ENCODE measurements at regions not wholly inside any gene's neighbourhood (a gene's known extent, or its start where the extent isn't known, plus 50 kb on each side); places are given as distances from the start of the nearest gene placed in this dataset.

DNA sequence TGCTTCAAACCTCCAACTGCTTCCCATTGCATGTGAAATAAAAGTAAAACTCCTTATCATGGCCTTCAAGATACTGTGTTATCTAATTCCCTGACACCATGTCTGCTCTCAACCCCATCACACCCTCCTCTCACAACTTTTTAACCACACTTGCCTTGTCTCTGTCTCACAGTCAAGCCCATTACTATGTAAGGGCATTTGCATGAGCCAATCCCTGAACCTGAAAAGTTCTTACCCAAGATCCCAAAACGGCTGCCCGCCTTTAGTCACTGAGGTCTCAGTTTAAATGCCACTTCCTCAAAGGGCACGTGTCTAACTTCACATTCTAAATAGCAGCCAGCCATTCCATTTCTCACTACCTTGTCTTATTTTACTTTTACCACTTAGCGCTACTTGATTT, 83.1 kb downstream of the SST start:
- no peaks in the 10 kb centered on the region for H3K36me3 ChIP-seq (ENCODE audit: control insufficient read depth, insufficient read depth, low read length)
- Mint-ChIP-seq H3K9me3 (ENCODE audit: unreplicated experiment) (no peaks in the 10 kb centered on the region), H3K27me3 (ENCODE audit: insufficient read depth, unreplicated experiment) (peaks cover 3% of the 10 kb centered on the region), H3K4me3 (ENCODE audit: unreplicated experiment) (no peak overlapping the region), H3K4me1 (ENCODE audit: low read depth, unreplicated experiment) (no peaks in the 10 kb centered on the region), H3K36me3 (ENCODE audit: insufficient read depth, unreplicated experiment) (peaks cover 4% of the 10 kb centered on the region), H3K27ac (ENCODE audit: unreplicated experiment) (no peak overlapping the region)
- CTCF ChIA-PET, result no interaction called here
- H3K9me3 ChIP-seq, result no peaks in the 10 kb centered on the region
- no peaks in the 10 kb centered on the region for H3K4me1 ChIP-seq
- no peak overlapping the region for H3K4me3 ChIP-seq (ENCODE audit: low read depth, low read length)
- DNase-seq, result no peak
- POLR2A ChIA-PET, result no interaction called here
- H3K27me3 ChIP-seq (replicated peaks; ENCODE audit: control insufficient read depth, insufficient read depth, low read length), result no peaks in the 10 kb centered on the region
- TF ChIP-seq, protein P1, sequence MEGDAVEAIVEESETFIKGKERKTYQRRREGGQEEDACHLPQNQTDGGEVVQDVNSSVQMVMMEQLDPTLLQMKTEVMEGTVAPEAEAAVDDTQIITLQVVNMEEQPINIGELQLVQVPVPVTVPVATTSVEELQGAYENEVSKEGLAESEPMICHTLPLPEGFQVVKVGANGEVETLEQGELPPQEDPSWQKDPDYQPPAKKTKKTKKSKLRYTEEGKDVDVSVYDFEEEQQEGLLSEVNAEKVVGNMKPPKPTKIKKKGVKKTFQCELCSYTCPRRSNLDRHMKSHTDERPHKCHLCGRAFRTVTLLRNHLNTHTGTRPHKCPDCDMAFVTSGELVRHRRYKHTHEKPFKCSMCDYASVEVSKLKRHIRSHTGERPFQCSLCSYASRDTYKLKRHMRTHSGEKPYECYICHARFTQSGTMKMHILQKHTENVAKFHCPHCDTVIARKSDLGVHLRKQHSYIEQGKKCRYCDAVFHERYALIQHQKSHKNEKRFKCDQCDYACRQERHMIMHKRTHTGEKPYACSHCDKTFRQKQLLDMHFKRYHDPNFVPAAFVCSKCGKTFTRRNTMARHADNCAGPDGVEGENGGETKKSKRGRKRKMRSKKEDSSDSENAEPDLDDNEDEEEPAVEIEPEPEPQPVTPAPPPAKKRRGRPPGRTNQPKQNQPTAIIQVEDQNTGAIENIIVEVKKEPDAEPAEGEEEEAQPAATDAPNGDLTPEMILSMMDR (IDR thresholded peaks at IDR 0.05; ENCODE audit: insufficient read depth in 1 of 2, low read depth in 1 of 2, low read length in 1 of 2, severe bottlenecking in 1 of 2, unreplicated experiment in 1 of 2), result no peak
- no TSS peak for BruUV-seq (replicated peaks)
- intact Hi-C loops (cut with micrococcal nuclease; ENCODE audit: unreplicated experiment), result no loop called here

DNA sequence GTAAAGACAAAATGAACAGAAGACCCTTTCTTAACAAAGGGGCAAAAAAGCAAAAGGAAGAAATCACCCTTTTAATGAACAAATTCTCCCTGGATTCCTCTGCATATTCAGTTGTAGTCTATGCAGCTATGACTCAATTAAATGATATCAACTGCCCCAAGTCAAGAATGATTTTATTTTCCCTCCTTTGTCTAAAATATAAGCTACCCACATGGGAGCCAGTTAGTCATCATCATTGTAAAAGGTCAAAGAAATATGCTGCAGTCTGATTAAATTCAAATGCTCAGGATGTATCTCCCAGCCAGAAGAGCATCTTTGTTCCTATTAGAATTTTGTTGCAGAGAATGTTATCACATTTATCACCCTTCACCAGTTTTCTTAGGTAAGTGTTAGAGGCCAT, 84.0 kb downstream of the SST start:
- no peaks in the 10 kb centered on the region for H3K4me1 ChIP-seq
- no peak overlapping the region for H3K4me3 ChIP-seq (ENCODE audit: low read depth, low read length)
- no peaks in the 10 kb centered on the region for H3K36me3 ChIP-seq (ENCODE audit: control insufficient read depth, insufficient read depth, low read length)
- H3K4me3 Mint-ChIP-seq (ENCODE audit: unreplicated experiment), result no peak overlapping the region
- DNase-seq, result no peak
- BruUV-seq (replicated peaks), result no TSS peak
- POLR2A ChIA-PET, result no interaction called here
- H3K27me3 ChIP-seq (replicated peaks; ENCODE audit: control insufficient read depth, insufficient read depth, low read length), result no peaks in the 10 kb centered on the region
- H3K9me3 ChIP-seq, result no peaks in the 10 kb centered on the region
- no peaks in the 10 kb centered on the region for H3K9me3 Mint-ChIP-seq (ENCODE audit: unreplicated experiment)
- TF ChIP-seq, protein P1 (IDR thresholded peaks at IDR 0.05; ENCODE audit: insufficient read depth in 1 of 2, low read depth in 1 of 2, low read length in 1 of 2, severe bottlenecking in 1 of 2, unreplicated experiment in 1 of 2), result no peak
- no peak overlapping the region for H3K27ac Mint-ChIP-seq (ENCODE audit: unreplicated experiment)
- H3K36me3 Mint-ChIP-seq (ENCODE audit: insufficient read depth, unreplicated experiment), result no peaks in the 10 kb centered on the region
- CTCF ChIA-PET, result interaction anchor here (0.6 kb wide), 1 partner anchor 11 kb away, joined by 4 read pairs; no protein-coding TSS in a partner anchor
- H3K4me1 Mint-ChIP-seq (ENCODE audit: low read depth, unreplicated experiment), result no peaks in the 10 kb centered on the region
- H3K27me3 Mint-ChIP-seq (ENCODE audit: insufficient read depth, unreplicated experiment), result peaks cover 3% of the 10 kb centered on the region
- intact Hi-C loops (cut with micrococcal nuclease; ENCODE audit: unreplicated experiment), result no loop called here

DNA sequence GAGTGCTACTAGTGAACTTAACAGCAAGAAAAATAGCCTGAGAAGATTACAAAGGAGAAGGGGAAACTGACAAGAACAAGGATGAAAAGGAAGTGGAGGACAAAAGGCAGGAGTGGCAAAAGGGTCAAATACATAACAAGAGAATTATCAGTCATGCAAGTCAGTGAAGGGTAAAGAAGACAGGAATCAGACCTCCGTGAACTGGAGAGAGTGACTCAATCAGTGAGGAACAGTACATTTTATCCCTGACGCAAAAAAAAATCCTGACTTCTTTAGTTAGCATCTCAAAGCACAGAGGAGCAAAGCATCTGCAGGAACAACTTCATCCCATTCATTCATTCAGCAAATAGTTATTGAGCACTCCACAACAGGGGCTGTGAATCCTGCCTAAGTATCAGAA, 97.8 kb downstream of the SST start:
- H3K9me3 ChIP-seq, result no peaks in the 10 kb centered on the region
- BruUV-seq (replicated peaks), result no TSS peak
- H3K4me3 Mint-ChIP-seq (ENCODE audit: unreplicated experiment), result no peak overlapping the region
- no peak overlapping the region for H3K4me3 ChIP-seq (ENCODE audit: low read depth, low read length)
- H3K36me3 ChIP-seq (ENCODE audit: control insufficient read depth, insufficient read depth, low read length), result no peaks in the 10 kb centered on the region
- no peak overlapping the region for H3K27ac Mint-ChIP-seq (ENCODE audit: unreplicated experiment)
- H3K27me3 Mint-ChIP-seq (ENCODE audit: insufficient read depth, unreplicated experiment), result no peaks in the 10 kb centered on the region
- peaks cover 23% of the 10 kb centered on the region for H3K4me1 ChIP-seq
- intact Hi-C loops (cut with micrococcal nuclease; ENCODE audit: unreplicated experiment), result no loop called here
- POLR2A ChIA-PET, result no interaction called here
- TF ChIP-seq, protein P1 (IDR thresholded peaks at IDR 0.05; ENCODE audit: insufficient read depth in 1 of 2, low read depth in 1 of 2, low read length in 1 of 2, severe bottlenecking in 1 of 2, unreplicated experiment in 1 of 2), result no peak
- H3K36me3 Mint-ChIP-seq (ENCODE audit: insufficient read depth, unreplicated experiment), result no peaks in the 10 kb centered on the region
- peaks cover 10% of the 10 kb centered on the region for H3K4me1 Mint-ChIP-seq (ENCODE audit: low read depth, unreplicated experiment)
- DNase-seq, result no peak
- no peaks in the 10 kb centered on the region for H3K27me3 ChIP-seq (replicated peaks; ENCODE audit: control insufficient read depth, insufficient read depth, low read length)
- H3K9me3 Mint-ChIP-seq (ENCODE audit: unreplicated experiment), result no peaks in the 10 kb centered on the region
- CTCF ChIA-PET, result no interaction called here
